ENCODE measurements at regions not wholly inside any gene's neighbourhood (a gene's known extent, or its start where the extent isn't known, plus 50 kb on each side); places are given as distances from the start of the nearest gene placed in this dataset.

DNA sequence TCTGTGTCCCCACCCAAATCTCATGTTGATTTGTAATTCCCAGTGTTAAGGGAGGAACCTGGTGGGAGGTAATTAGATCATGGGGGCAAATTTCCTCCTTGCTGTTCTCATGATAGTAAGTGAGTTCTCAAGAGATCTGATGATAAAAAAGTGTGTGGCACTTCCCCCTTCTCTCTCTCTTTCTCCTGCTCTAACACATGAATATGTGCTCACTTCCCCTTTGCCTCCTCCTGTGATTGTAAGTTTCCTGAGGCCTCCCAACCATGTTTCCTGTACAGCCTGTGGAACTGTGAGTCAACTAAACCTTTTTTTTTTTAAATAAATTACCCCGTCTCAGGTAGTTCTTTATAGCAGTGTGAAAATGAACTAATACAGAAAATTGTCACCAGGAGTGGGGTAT lies 380.0 kb downstream of the MEIS1 start:
- DNase-seq (no peak), ATAC-seq (no peak)
- Mint-ChIP-seq H3K27me3 (no peaks in the 10 kb centered on the region), H3K4me1 (ENCODE audit: low read depth) (no peaks in the 10 kb centered on the region), H3K36me3 (ENCODE audit: low read depth) (no peaks in the 10 kb centered on the region), H3K27ac (no peak overlapping the region), H3K4me3 (no peak overlapping the region), H3K9me3 (peaks cover under 1% of the 10 kb centered on the region)
- intact Hi-C loops (cut with micrococcal nuclease), result no loop called here
- ChIA-PET CTCF (no interaction called here), POLR2A (no interaction called here)
- no peak for TF ChIP-seq CTCF (IDR thresholded peaks at IDR 0.05)

GRCh38 chr2:66815886-66816285 lies 381.0 kb downstream of the MEIS1 start:
- no peak for TF ChIP-seq CTCF (IDR thresholded peaks at IDR 0.05)
- Mint-ChIP-seq H3K27ac (no peak overlapping the region), H3K27me3 (no peaks in the 10 kb centered on the region), H3K4me1 (ENCODE audit: low read depth) (no peaks in the 10 kb centered on the region), H3K36me3 (ENCODE audit: low read depth) (no peaks in the 10 kb centered on the region), H3K9me3 (peaks cover 2% of the 10 kb centered on the region), H3K4me3 (no peak overlapping the region)
- intact Hi-C loops (cut with micrococcal nuclease), result no loop called here
- CTCF ChIA-PET, result no interaction called here
- no peak for DNase-seq
- POLR2A ChIA-PET, result no interaction called here
- no peak for ATAC-seq

GRCh38 chr2:66821168-66821567 lies 386.2 kb downstream of the MEIS1 start:
- ATAC-seq (no peak), DNase-seq (no peak)
- Mint-ChIP-seq H3K4me1 (ENCODE audit: low read depth) (no peaks in the 10 kb centered on the region), H3K36me3 (ENCODE audit: low read depth) (no peaks in the 10 kb centered on the region), H3K9me3 (peaks cover 2% of the 10 kb centered on the region), H3K4me3 (no peak overlapping the region), H3K27me3 (no peaks in the 10 kb centered on the region), H3K27ac (no peak overlapping the region)
- intact Hi-C loops (cut with micrococcal nuclease), result no loop called here
- no peak for TF ChIP-seq CTCF (IDR thresholded peaks at IDR 0.05)
- CTCF ChIA-PET, result no interaction called here
- POLR2A ChIA-PET, result no interaction called here

DNA sequence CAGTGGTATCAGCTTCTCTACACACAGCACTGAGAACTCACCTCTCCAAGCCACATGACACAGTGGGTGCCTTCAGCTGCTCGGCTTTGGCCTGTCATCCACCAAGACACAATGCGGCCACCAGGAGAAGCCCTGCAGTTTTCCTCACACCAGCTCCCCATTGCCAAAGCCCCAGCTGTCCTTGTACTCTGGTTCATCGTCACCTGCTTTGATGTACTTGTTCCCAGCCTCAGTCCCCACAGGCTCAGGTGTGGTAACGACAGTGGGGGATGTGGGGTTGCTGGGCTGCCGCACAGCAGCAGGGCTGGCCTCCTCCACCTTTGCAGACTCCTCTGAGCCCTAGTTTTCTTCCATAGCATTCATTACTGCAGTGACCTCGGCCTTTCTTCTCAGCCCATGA lies 387.3 kb downstream of the MEIS1 start:
- ATAC-seq, result no peak
- no peaks in the 10 kb centered on the region for H3K36me3 Mint-ChIP-seq (ENCODE audit: low read depth)
- TF ChIP-seq CTCF (IDR thresholded peaks at IDR 0.05), result no peak
- intact Hi-C loops (cut with micrococcal nuclease), result no loop called here
- no peak overlapping the region for H3K4me3 Mint-ChIP-seq
- H3K4me1 Mint-ChIP-seq (ENCODE audit: low read depth), result no peaks in the 10 kb centered on the region
- peaks cover 2% of the 10 kb centered on the region for H3K9me3 Mint-ChIP-seq
- no peaks in the 10 kb centered on the region for H3K27me3 Mint-ChIP-seq
- no peak overlapping the region for H3K27ac Mint-ChIP-seq
- CTCF ChIA-PET, result no interaction called here
- POLR2A ChIA-PET, result no interaction called here
- no peak for DNase-seq

GRCh38 chr2:66824926-66825325 lies 390.0 kb downstream of the MEIS1 start:
- H3K27me3 Mint-ChIP-seq, result no peaks in the 10 kb centered on the region
- TF ChIP-seq CTCF (IDR thresholded peaks at IDR 0.05), result no peak
- intact Hi-C loops (cut with micrococcal nuclease), result no loop called here
- DNase-seq (no peak), ATAC-seq (no peak)
- ChIA-PET CTCF (no interaction called here), POLR2A (no interaction called here)
- H3K9me3 Mint-ChIP-seq, result peaks cover 2% of the 10 kb centered on the region
- H3K4me3 Mint-ChIP-seq, result no peak overlapping the region
- H3K4me1 Mint-ChIP-seq (ENCODE audit: low read depth), result no peaks in the 10 kb centered on the region
- no peaks in the 10 kb centered on the region for H3K36me3 Mint-ChIP-seq (ENCODE audit: low read depth)
- H3K27ac Mint-ChIP-seq, result no peak overlapping the region

Data from activated CD8-positive, alpha-beta T cell treated with anti-CD3 and anti-CD28 coated beads for 36 hours (primary cell).